HG03378 (cell line): ENCODE measurements at regions not wholly inside any gene's neighbourhood (a gene's known extent, or its start where the extent isn't known, plus 50 kb on each side); places are given as distances from the start of the nearest gene placed in this dataset.
"Not testable (repeated sequence)": the region's sequence is repeated elsewhere in the genome, so short reads cannot be mapped to it uniquely, and the experiment has no call there.

Experiments
- ATAC-seq: cut with Tn5 transposase; IDR thresholded peaks from one replicate; pipeline ENCODE4 v1.9.1; 2021; ENCODE audit warnings: mild to moderate bottlenecking, moderate library complexity; ENCODE audit not compliant: unreplicated experiment

DNA sequence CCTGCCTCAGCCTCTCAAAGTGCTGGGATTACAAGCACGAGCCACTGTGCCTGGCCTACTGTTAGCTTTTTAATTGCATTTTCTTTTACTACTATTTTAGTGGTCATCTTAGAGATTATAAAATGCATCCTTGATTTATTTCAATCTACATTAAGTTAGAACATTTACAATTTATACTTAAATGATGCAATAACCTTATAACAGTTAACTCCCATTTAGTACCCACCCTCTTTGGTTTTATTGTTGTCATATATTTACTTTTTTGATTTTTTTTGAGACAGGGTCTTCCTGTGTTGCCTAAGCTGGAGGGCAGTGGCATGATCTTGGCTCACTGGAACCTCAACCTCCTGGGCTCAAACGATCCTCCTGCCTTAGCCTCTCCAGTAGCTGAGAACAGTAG is 77.3 kb downstream of the PPCDC start:
- ATAC-seq = no peak

DNA sequence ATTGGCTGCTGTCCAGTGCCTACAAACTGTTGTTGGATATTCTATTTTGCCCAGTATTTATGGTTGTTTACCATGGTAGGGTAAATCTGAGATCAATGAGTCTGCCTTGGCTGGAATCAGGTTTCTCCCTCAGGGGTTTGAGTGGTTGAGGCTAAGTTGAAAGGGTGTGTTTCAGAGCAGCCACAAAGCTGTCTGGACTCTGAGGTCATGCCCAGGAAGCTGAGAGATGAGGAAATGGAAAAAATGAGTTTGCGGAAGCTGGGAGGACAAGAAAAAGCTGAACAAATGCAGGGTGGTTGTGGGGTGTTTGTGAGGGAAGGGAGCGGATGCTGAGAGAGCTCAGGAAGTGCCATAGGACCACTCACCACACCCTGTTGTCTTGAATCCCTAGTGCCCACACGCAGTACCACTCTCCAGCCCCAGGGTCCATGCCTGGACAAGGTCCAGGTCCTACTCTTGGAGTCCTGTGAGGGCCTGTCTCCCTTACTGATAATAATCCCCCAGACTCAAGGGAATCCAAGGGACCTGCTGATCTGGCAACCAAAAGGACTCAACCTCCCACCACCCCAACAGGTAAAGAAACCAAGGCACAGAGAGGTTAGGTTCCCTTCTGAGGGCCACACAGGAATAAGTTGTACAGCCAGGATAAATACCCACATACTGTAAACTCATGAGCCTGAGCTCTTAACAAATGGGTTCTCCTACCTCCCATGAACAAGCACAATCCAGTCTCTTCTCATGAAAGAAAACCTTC is 81.6 kb downstream of the PPCDC start:
- ATAC-seq = no peak

DNA sequence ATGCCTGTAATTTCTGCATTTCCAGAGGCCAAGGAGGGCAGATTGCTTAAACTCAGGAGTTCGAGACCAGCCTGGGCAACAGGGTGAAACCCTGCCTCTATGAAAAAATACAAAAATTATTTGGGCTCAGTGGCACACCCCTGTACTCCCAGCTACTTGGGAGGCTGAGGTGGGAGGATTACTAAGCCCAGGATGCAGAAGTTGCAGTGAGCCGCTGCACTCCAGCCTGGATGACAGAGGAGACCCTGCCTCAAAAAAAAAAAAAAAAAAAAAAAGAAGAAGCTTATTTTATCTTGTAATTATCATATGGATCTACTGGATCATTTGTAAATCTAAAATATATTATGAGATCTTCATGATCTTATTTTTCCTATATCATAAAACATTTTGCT is 84.1 kb downstream of the PPCDC start:
- ATAC-seq = no peak

DNA sequence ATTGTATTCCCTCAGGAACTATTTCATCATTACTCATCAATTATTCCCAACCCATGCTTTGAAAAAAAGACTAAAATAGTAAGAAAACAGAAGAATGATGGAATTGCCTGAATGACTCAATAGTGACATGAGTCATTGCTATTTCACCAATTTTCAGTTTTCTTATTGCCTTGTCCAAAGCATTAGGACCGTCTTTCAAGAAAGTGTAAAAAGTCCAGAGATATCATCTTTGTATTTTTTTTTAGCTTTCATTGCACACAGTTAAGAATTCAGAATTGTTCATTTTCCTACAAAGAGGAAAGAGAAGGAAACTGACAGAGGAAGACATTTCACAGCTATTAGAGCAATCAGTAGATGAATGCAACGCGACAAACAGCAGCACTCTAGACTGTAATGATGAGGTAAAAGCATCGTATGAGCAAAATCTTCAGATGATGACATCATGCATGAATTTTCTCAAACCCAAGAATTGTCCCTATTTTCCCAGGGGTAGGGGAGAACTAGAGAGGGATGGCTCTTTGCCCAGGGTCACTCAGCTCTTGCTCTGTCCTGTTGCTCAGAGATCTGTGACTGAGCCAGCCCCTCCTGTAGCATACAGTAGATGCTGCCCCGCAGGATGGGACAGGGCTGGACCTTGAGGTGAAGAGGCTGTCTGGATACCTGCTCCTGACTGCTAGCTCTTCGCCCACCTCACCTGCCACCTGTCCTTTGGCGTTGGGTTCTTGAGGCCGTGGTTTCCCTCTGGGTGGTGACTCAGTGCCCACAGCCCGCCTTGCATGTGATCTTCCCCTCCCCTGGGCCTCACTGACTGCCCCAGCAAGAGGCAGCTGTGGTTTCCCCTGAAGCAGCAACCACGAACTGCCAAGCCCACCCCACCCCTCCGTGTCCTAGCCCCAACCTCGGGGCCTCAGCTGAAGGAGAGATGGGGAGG is 84.8 kb downstream of the PPCDC start:
- no peak for ATAC-seq

DNA sequence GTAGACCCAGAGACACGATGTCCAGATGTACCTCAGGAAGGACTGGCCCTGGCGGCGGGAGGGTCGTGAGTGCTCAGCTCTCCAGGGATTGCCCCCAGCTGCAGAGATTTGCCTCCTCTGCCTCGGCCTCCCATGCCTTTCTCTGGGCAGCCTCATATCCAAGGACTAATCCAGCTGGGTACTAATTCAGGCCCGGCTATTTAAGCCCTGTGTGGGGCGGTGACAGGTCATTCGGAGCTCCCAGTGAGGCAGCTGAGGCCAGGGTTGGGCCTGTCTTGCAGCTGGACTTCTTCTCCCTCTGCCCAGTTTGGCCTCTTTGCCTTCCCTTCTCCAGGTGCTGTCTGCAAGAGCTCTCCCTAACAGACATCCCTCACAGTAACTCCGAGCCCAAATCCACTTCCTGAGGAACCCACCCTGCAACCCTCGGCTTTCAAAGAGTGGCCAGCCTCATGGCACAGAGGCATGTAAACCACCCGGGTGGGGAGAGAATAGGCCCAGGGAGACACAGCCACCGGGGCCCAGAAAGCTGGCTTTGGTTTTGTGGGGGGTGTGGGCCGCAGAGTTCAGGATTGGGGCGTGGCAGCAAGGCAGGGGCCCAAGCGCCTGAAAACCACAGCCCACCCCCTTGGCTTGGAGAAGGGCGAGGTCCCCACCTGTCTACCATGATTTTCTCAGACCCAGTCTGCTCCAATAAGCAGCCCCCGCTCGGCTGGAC is 85.8 kb downstream of the PPCDC start:
- no peak for ATAC-seq

DNA sequence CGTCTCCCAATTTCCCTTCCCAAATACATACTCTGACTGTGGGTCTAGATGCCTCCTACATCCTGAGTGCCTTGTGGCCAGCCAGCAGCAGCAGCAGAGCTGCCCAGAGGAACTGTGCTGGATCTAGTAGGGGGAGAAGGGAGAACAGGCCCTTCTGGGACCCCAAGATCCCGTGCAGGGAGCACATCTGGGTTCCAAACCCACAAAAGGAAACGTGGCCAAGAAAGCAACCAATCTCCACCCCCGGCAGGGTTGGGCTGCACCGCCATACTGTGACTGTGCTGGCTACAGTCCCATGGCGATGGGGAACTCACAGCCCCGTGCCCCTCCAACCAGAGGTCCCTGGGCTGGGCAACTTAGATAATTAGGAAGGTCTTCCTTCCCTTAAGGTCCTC is 86.3 kb downstream of the PPCDC start:
- no peak for ATAC-seq

DNA sequence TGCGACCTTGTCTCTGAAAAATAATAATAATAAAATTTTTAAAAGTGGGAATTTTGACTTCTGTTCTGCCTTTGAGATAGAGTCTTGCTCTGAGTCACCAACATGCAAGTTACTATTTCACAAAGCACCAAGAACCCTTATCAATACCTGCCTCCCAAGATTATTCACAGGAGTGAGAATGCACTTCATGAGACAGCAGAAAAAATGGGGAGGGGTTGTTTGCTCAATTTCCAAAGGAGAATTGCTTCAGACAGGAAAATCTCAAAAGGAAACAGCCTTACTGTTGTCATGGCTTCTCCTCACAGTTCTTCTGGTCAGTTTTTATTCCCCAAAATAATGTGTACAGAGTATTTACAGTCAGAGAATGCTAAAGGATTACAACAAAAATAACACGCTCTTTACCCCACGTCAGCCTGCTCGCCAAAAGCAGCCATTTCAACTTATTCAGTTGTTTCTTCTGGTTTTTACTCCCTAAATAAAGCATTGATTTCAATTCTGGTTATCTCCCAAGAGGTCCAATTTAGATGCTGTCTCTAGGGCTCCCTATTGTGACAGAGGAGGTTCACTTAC is 89.0 kb downstream of the PPCDC start:
- no peak for ATAC-seq

DNA sequence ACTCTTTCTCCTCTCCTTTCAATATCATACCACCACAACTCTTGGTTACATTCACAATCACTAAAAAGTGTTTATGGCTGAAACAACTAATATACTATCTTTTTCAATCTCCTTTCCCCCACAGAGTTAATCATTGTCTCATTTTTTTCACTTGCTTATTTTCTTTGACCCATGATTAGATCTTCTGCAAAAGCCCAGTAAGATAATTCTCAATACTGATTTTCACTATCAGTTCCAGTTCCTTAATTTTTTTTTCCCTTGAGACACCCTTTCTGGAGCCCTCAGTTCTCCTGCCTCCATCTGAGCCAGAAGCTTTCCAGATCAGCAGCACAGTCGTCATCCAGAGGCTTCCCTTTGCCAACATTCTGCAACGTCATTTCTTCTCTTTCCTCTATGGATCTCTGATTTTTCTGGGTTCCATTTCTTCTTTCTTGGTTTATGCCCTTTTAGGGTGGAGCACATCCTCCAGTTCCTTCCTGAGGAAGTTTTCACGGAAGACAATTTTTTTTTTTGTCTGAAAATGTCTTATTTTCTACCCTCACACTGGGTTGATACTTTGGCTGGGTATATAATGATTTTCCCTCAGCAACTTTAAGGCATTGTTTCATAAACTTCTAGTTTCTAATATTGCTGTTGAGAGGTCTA is 88.7 kb upstream of the C15orf39 start:
- peak; percentile 62 for ATAC-seq

DNA sequence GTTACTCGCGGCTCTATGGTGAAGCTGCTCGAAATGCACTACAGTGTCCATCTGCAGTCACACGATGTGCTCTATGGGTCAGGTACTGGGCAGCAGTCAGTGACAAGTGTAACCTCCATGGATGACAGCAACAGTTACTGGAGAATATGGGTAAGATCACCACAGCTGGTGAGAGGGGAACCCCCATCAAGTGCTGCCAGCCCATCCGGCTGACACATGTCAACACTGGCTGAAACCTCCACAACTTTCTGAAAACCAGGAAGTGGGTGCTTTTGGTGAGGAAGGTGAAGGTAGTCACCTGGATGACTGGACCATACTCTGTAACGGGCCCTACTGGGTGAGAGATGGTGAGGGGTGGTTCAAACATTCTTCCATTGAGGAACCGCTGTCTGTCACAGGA is 87.4 kb upstream of the C15orf39 start:
- ATAC-seq = no peak

DNA sequence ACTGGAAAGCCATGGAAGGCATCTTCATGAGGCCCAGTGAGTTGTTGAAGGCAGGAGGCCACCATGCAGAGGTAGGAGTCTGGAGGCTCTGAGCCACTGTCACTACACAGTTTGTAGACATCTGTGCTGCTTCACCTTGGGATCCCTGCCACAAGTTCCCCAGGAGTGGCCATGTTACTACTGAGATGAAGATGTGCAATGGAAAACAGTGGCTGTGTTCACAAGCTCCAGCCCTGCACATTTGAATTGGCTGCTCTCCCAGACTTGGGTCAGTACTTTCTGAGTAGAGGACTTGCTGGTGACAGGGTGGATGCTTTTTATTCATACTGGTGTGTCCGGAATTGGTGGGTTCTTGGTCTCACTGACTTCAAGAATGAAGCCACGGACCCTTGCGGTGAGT is 86.9 kb upstream of the C15orf39 start:
- no peak for ATAC-seq

DNA sequence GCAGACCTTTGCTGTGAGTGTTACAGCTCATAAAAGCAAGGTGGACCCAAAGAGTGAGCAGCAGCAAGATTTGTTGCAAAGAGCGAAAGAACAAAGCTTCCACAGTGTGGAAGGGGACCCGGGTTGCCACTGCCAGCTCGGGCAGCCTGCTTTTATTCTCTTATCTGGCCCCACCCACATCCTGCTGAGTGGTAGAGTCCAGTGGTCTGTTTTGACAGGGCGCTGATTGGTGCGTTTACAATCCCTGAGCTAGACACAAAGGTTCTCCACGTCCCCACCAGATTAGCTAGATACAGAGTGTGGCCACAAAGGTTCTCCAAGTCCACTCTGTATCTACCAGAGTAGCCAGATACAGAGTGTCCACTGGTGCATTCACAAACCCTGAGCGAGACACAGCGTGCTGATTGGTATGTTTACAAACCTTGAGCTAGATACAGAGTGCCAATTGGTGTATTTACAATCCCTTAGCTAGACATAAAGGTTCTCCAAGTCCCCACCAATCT is 86.2 kb upstream of the C15orf39 start:
- not testable (repeated sequence) for ATAC-seq

DNA sequence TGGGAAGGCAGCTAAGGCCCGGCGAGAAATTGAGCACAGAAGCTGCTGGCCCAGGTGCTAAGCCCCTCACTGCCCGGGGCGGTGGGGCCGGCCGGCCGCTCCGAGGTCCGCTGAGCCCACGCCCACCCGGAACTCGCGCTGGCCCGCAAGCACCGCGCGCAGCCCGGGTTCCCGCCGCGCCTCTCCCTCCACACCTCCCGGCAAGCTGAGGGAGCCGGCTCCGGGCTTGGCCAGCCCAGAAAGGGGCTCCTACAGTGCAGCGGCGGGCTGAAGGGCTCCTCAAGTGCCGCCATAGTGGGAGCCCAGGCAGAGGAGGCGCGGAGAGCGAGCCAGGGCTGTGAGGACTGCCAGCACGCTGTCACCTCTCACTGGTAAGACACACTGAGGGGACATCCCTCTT is 85.5 kb upstream of the C15orf39 start:
- not testable (repeated sequence) for ATAC-seq

DNA sequence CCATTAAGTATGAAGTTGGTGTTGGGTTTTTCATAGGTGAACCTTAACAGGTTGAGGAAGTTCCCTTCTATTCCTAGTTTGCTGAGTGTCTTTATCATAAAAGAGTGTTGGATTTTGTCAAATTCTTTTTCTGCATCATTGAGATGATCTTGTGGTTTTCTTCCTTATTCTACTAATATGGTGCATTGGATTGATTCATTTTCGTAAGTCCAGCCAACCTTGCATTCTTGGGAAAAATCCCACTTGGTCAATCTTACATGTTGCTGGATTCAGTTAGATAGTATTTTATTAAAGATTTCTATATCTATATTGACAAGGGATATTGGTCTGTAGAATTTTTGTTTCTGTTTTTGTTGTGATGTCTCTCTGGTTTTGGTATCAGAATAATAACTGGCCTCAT is 83.7 kb upstream of the C15orf39 start:
- no peak for ATAC-seq

DNA sequence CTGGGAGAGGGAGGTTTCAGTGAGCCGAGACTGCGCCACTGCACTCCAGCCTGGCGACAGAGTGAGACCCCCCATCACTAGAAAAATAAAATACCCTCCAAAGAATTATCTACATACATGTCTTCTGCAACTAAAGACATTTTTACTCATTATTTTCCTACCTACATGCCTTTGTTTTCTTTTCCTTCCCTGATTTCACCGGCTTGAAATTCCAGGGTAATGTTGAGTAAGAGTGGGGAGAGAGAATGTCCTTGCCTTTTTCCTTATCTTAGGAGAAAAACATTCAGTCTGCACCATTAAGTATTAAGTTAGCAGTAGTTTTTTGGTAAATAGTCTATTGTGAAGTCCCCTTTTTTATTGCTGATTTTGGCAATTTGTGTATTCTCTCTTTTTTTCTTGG is 82.4 kb upstream of the C15orf39 start:
- not testable (repeated sequence) for ATAC-seq

DNA sequence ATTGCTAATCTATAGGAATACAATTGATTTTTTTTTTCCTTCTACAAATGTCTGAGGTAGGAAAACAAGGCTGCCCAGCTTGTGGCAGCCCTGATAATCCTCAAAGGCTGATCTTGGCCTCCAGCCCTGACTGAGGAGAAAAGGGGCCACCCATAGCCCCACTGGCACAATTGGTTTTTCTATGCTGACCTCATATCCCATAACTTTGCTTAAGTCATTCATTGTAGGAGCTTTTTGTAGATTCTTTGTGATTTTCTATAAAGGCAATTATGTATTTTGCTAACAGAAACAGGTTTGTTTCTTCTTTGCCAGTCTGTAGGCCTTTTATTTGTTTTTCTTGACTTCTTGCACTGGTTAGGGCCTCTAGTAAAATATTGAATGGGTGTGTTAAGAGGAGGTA is 80.2 kb upstream of the C15orf39 start:
- ATAC-seq = no peak

DNA sequence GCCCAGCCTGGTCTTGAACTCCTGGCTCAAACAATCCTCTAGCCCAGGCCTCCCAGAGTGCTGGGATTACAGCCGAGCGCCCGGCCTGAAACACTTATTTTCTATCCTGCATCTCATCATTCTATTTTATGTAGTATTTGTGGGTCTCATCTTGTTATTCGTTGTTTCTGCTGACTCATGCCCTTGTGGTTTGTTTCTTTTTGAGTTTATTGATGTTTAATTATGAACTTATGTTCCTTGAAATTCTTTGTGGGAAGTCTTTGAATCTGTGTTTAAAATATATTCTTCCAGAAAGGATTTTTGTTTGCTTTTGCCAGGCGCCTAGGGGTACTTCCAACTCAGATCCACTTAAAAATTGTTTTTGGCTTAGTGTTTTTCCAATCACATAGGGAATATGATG is 78.3 kb upstream of the C15orf39 start:
- ATAC-seq = no peak

DNA sequence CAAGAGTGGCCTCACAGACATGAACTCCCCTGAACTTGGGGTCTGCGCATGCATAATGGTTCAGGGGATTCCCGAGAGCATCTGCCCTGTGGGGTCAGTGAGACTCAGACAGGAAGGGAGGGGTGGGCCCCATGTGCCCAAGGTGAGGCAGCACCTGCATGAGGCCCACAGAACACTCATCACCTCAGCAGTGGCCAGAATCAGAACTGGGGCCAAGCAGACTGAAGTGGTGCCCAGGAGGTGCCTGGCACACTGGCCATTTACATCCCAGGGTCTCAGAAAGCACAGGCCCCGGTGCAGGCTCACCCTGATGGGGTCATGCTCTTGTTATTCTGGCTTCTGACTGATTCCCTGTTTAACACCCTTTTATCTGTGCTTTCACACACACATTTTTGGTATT is 77.4 kb upstream of the C15orf39 start:
- ATAC-seq = not testable (repeated sequence)

DNA sequence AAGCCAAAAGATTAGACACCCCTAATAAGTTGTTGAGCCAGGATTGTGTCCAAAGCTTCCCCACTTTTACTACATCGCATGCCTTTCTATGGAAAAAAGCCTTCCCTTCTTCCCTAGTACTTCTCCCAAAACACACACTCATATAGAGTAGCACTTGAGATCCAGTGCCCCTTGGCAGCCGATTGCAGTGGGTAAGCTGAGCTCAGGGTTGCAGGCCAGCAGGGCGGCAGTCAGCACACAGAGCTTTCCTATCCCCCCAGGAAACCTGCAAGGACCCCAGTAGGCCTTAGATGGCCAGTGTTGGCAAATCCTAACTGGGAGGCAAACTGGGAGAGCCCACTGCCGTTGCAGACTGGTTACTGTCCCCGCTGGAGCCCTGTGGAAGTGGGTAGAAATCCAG is 75.7 kb upstream of the C15orf39 start:
- no peak for ATAC-seq

DNA sequence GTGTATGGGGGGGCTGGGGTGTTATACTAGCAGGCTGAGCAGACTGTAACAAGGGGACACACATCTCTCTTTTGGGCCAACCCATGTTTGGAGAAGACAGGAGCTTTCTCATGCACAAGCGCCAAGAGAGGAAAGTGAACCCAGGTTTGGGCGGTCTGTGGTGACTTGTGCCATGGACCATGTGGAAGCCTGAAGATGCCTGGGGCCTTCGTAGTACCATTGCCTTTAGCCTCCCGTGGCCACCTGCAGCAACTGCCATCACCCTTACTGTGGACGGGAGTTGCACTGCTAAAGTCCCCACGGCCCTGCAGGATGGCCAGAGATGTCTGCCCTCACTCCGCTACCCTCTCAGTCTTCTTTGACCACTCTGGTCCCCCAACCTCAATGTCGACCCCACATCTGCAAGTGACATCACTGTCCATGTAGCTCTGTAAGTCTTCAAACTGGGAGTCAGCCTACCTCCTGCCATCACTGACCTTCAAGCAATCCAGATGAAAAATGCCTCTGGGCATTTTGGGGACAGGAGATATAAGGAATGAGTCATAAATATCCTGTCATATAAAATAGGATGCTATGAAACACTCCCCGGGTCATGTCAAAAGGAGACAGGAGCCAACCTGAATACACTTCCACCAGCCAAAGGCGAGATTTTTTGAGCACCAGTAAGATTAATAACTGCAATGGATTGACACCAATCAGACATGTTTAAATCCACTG is 74.7 kb upstream of the C15orf39 start:
- ATAC-seq = no peak

DNA sequence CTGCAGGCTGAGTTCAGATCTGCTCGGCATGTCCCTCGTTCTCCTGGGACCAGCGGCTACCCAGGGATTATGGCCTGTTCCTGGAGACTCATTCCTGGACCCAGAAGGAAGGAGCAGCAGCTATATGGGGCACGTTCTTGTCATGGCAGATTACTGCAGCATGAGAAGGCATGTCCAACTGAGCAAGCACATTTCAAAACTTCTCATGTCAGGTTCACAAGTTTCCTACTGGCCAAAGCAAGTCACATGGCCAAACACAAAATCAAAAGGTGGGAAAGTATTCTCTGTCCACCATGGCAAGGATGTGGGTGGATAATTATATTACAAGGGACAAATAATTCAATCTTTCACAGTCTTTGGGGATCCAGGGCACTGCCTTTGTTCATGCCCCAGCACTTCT is 71.9 kb upstream of the C15orf39 start:
- ATAC-seq = no peak
